ENCODE measurements at regions not wholly inside any gene's neighbourhood (a gene's known extent, or its start where the extent isn't known, plus 50 kb on each side); places are given as distances from the start of the nearest gene placed in this dataset.

DNA sequence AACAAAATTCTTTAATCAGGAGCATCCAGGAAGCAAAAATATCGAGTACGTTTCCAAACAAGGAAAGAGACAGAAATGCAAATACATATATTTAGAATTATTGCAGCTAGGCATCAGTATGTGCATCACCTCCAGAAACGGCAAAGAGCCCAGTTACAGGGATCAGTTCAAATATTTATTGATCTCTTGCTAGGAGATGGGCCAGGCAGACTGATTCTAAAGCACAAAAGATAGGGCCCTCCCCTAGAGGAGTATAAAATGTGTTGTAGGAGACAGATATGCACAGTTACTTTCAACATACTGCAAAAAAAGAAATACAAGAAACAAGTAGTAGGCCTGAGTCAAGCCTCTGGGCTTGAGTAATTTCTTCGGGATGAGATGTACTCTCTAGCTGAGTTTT is 80.7 kb upstream of the NHSL1 start:
- no peak for DNase-seq

DNA sequence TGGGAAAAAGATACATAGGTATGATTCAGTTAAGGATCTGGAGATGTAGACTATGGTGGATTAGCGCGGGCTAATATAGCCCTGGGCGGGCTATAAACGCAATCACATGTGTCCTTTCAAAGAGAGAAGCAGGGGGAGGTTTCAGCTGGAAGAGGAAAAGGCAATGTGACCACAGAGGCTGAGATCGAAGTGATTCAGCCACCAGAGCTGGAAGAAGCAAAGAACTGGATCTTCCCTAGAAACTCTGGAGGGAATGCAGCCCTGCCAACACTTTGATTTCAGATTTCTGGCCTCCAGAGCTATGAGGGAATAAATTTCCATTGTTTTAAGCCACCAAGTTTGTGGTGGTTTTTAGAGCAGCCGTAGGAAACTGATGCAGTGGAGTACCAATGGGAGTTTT is 81.5 kb upstream of the NHSL1 start:
- DNase-seq, result no peak

DNA sequence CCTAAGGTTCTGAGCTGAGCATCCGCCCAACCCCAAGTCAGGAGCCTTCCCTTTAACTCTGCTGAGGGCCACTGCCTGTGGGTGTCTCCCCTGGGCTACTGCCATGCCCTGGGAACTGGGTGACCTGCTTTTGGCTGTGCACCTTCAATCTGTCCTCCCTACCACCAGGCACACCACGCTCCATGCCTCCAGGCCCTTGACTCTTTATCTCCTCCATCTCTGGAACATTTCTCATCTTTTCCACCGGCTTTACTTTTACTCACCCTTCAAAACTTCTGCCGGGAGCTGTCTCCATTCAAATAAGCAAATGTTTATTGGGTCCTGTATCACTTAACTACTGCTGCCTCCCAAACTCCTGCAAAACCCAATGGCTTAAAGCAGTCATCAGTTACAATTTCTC is 83.3 kb upstream of the NHSL1 start:
- DNase-seq, result no peak

DNA sequence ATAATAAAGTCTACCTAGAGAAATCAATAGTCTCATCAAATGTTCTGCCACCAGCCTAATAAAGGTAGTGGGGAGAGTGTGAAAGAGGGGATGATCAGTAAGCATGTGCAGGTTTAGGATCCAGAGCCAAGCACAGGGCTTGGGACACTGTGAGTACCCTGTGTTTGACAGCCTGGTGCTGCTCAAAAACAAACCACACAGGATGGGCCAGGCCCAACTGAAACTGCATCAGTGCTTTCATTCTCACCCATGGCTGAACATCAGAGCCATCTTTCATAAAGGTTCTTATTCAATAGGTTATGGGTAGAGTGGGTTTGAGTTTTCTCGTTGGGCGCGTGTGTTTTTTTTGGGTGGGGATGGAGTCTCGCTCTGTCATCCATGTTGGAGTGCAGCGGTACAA is 87.3 kb upstream of the NHSL1 start:
- no peak for DNase-seq

DNA sequence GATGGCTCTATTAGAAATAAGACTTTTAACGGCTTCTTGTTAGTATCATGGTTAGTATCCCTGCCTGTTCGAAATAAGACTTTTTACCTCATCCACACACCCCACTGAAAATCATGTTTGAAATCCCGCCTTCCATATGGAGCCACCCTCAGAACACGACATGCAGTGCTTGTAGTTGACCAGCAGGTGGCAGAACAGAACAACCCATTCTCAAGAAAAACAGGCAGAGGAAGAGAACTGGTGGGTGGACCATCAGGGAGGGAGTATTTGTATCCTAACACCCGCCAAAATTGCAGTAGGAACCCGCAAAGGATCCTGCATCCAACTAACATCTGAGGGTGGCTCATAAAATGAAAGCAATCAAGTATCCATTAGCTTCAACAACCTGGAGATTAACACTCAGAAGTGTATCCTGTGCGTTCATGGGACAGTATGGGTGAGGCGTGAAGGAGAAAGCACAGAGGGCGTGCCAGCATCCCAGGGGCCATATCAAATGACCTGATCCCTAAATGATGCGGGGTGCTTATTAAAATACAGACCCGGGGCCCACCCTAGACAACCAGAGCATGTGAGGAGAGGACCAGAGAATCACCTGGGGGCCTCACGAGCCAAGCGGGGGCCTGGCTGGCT is 89.6 kb upstream of the NHSL1 start:
- peak; percentile 13 for DNase-seq

DNA sequence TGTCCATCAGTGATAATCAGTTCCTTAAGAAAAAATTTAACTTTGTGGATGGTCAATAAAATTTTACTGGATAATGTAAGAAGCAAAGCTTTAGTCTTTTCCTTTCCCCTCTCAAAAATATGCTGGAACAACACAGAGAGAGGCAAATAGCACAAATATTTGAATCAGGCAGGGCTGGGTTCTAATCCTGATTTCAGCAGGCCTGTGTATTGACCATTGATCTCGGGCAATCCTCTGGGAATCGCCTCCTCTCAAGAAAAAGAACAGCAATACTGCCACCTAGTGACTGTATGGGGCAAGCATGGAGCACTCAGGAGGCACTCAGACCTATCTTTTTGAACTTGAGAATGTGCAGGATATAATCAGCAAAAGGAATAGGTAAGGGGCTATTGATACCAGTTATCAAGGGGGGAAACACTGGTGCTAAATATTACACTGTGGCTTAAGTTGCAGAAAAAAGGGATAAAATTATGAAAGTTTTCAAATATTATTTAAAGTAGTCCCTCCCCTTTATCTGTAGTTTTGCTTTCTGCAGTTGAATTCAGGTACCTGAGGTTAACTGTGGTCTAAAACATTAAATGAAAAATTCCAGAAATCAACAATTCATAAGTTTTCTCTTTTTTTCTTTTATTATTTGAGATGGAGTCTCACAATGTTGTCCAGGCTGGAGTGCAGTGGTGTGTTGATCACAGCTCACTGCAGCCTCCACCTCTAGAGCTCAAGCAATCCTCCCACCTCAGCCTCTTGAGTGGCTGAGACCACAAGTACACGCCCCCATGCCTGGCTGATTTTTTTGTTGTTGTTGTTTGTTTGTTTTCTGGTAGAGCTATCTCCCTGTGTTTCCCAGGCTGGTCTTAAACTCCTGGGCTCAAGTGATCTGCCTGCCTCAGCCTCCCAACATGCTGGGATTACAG is 91.8 kb upstream of the NHSL1 start:
- DNase-seq, result no peak

DNA sequence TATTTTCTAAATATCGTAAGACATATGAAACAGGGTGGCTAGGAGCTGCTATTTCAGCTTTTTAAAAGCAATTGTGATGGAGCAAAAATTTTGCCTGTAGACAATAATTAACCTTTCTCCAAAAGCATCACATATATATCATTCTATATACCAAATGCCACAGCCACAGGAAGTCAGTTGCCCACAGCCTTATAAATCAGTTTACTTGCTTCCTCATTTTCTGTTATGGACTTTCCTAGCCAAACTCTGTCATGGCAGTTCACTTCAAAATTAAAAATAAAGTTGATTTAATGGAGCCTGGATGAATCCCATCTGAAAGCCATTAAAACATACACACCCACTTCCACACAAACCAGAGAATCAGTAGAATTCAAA is 93.4 kb upstream of the NHSL1 start:
- DNase-seq, result no peak

DNA sequence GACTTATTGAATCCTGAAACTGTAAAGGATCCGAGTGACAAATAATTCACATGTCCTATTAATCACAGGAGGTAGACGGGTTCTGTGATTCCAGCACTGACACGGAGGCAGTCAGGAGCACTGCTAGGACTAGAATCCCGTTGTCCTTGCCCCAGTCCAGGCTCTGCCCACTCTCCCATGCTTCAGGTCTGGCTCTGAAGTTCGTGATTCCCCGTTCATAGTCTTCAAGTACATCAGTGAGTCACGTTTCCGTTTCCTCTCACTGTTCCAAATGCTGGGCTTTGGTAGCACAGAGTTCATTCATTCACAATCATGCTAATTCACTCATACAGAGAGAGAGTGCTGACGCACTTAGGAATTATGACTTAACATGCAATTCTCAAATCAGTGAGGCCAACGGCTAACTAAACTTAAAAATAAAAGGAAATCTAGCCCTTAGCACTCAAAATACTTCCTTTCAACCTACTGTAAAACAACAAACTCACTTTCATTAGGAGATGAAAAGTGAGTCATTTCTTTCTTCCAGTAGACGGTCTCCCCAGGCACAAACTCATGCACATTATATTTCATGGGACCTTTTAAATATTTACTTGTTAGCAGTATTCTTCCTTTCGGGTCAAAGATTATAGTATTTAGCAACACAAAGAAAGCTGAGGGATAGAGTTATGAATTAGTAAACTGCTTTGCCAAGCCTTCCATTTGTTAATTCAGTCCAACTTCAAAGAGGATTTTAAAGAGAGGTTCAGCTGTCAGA is 94.0 kb upstream of the NHSL1 start:
- peak; percentile 12 for DNase-seq

DNA sequence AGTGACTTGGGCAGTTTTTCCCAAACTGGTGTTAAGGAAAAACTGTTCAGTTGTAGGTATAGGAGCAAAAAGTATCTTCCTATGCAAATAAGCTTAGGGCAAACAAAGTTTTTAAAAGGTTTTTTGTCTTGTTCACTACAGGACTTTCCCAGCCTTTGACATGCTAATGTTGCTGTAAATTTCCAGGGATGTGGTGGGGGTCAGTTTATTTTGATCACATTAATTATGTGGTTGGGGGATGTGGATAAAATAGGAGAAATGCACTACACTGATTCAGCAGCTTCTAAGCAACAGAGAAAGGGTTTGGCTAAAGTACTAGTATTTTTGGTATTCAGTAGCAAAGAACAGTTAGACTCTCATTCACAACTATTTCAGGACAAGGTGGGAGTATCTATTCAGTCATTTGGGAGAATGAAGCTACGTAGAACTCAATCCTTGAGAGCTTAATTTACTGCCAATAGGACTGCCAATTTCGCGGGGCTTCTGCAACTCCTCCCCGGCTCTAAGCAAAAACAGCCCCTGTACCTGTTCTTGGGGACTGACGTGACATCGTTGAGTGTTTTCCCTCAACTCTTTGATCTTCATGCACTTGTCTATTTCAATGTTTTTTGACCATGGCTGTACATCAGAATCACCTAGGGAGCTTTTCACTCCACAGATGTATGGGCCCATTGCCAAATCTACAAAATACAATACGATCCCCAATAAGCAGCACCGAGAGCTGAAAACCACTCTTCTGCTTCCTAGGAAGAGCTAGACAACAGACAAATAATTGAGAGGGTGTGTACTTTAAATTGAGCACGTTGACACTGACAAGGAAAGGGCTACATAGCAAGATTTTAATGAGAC is 94.8 kb upstream of the NHSL1 start:
- DNase-seq, result no peak

DNA sequence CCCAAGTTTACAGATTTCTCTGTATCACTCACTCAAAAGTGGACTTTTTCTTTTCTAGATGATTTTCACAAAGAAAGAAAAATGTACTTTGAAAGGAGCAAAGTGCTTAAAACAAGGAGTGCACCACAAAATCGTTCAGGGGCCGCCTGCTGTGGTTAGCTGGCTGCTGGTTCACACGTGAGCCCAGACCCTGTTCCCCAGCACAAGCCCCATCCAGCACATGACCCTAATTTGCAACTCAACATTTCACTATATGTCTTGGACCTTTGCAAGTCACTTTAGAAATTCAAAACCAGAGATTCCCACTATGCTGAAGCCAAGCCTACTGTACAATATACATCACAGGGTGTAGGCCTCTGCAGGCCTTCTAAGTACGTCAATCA is 95.5 kb upstream of the NHSL1 start:
- no peak for DNase-seq

DNA sequence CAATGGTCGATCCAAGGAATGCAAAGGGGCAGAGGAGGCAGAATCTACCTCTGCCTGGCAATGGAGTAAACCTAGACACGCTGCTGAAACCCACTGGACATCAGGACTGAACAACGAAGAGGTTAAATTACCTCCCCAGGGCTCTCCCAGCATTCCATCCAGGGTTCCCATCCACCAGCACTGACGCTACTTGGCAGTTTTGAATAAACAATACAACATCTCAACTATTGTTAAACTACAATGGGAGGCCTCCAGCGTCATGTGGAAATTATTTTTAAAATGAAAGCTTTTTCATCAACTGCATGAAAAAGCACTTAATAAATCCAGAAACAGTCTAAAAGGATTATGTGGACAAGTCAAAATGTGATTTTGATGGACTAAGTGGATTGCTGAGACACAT is 96.8 kb upstream of the NHSL1 start:
- no peak for DNase-seq

DNA sequence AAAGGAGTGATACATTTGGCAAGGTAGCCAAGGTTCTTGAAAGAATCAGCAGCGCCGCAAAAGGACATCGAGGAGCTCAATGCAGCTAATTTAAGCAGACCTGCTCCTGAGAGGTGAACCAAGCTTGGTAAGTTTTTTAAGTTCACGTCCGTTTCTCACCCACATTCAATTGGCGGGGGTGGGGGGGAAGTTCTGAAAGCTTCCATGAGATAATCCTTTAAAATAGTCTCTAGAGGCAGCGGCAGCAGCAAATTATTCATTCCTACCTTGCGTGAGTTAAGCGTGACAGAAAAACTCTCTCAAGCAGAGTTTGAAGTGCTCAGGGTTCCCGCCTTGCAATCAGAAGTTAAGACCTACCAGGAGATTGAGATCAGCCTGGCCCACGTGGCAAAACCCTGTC is 97.3 kb upstream of the NHSL1 start:
- DNase-seq, result no peak

DNA sequence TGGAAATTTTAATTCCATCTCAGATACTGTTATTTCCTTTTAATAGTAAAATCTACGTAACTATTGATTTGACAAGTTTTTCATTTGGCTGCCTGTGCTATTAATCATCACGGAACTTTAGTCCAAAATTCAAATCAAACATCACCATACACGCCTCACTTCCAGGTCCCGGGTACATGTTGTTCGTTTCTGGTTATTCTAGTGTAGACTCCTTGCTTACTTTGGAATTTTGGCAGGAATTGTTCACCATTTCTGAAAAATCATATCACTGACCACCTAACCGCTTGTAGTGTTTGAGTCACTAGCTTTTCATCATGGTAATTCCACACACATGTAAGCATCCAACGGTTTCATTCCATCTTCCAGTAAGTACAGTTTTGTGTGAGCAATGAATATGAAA is 98.0 kb upstream of the NHSL1 start:
- DNase-seq, result no peak

DNA sequence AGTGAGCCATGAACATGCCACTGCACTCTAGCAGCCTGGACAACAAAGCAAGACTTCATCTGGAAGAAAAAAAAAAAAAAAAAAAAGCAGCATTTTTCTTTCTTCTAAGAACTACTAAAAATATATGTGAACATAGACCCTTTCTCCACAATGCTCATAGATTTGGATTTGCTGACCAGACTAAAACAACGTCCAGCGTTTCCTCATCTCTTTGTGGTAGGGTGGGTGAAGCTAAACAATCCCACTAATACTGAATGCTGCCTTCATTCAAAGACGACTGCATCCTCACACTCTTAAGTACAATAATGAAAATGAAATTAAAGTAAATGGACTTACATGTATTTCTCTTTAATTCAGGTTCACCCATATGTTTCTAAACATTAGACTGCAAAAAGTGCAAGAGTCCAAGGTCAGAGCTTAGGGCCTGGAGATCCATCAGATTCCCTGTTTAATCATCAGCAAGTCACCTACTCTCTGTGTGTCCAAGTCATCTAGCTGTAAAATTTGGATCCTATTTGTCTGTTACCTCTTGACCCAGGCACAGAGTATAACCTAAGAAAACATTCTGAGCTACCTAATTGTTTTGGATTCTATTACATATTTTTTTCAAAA is 99.4 kb upstream of the NHSL1 start:
- DNase-seq, result no peak

DNA sequence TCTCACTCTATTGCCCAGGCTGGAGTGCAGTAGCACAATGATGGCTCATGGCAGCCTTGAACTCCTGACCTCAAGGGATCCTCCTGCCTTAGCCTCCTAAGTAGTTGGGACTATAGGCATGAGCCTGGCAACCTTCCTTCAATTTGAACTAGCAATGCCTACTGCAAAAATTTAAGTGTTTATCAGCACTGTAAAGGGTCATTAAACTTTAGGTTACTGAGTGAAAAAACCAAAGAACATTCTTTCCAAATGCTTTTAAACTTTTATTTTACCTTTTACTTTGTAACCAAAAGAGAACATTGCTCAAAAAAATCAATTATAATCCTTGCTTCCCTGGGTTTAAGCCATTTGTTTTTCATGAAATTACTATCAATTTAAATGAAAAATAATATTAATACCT is 101.0 kb upstream of the NHSL1 start:
- no peak for DNase-seq

DNA sequence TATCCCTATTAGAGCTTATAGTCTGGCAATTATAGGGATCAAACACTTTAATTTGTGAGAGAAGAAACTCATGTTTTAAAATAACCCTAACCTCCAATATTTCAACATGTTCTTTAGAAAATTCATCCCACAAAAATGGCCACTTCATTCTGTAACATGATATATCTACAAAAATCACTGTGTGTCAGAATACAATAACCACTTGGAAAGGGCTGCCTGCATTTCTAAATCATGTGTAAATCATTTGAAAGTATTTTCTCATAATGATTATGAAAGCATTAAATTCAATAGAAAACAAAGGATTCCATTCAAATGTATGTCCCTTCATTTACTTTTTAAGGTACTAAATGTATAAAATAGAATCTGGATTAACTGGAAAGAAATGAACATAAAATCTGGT is 101.4 kb upstream of the NHSL1 start:
- no peak for DNase-seq

DNA sequence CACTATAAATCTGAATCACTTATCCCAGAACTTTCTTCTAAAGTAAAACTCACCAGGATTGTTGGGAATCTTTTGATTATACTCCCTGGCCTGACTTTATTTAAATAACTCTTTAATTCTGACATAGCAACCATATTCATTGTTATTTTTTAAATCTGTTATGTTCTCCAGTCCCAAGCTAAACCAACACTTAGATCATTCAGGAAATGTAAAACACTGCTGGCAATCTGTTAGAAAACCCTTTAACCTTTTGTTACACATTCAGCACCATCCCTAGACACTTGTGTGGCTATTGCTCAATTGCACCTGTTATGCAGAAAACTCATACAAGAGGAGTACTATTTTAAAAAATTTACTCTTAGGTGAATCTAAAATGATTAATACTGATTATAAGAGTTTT is 101.8 kb upstream of the NHSL1 start:
- no peak for DNase-seq

DNA sequence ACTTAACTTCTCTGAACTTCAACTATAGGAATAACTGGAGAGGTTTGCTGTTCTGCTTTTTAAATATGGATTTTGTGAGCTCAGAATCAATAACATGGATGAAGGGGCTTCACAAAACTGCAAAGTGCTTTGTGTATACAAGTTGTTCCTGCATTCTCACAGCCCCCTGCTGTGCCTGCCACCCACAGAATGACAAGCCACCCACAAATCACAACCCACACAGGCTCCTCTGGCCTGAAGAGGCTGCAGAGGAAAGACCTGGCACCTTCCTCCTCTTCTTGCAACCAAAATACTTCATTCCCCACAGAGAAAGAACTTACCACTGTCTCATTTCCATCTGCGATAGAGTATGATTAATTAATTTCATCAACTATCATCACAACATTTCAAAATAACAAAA is 106.7 kb upstream of the NHSL1 start:
- no peak for DNase-seq

DNA sequence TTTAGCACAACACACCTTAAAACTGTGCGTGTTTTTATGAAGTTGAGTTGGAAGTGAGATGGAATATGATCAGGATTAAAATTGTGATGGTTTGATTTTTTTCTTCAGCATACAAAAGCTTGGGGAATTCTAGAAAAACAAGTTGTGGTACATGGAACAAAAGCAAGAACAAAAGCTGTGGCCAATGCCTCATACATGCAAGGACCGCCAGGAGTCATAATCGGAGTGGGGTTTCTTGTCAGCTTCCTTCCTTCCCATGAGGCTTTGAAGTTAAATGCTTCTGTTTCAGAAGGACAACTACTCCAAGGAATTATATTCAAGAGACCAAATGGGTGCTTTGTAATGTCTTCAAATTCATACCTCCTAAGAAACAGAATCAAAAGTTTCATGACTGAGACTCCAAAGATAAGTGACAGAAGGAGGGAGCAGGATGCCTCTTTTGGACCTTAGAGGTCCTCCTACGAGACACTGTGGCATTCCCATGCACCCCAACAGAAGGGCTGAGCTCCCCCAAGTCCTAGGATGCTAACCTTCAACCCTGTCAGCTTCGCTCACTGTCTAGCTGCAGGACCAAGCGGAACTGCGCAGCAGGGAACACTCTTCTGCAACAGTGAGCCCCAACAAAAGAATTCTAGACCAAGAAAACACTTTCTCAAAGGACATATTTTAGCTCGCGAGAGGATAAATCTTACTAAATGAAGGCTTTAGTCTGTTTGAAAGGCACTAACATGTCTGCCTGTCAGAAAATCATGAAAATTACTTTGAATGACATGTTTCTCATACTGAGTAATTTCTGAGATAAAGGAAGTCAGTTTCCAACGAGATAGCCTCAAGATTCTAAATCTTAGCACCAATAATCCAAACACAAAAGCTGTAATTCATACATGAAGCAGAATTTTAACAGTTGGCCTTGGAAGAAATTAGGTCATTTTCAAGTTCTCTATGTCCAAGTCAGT is 108.5 kb upstream of the NHSL1 start:
- no peak for DNase-seq

DNA sequence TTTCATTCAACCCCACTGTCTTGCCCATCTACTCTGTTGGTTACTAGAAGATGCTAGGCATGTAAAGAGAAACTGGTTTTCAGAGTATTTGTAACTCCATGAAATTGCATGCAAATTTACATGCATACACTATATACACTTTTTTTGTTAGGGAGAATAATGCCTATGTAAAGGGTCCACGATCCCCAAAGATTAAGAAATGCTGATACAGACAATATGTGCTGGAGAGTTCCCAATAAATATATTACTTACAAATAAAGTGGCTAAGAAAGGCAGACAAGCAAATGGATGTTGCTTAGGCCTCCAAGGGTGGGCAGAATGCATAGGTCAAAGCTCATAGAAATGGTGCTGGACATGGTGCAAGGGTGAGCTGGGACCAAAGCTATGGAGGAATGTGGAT is 109.6 kb upstream of the NHSL1 start:
- DNase-seq, result no peak

DNA sequence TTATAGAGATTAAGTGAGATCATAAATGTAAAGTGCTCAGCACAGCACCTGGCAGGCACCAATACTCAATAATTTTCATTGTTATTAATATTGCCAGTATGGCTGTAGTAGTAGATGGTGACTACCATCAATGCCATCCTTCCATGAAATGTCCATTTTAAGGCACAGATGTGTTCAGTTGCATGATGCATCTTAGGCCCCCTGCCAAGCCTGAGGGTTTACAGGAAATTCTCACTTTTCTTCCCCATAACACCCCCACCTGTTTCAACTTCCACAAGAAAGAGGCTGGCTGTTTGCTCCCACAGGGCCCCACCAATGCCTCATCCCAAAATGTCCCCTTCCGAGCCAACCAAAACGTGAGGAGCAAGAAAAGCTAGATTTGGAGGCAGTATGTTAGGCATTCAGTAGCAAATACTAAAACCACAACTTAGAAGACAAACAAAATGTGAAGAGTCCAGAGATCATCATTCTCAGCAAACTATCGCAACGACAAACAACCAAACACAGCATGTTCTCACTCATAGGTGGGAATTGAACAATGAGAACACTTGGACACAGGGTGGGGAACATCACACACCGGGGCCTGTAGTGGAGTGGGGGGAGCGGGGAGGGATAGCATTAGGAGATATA is 110.6 kb upstream of the NHSL1 start:
- DNase-seq, result no peak
